ENCODE measurements at regions not wholly inside any gene's neighbourhood (a gene's known extent, or its start where the extent isn't known, plus 50 kb on each side); places are given as distances from the start of the nearest gene placed in this dataset.

DNA sequence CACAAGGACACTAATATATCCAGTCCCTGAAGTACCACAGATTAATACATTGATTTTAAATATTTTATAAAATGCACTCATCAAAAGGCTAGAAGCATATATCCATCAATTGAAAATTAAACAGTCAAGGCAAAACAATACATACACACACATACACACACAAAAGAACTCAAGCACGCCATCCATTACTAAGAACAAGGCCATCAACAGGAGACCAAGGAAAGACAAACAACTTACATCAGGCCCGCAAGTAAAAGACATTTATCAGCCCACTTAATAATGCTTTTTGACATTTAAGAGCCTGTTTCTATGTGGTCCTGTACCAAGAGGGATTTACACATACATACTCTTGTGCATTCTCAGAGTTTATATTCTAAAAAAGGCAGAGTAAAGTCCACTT lies 50.0 kb upstream of the ZNF827 start:
- Histone ChIP-seq H3K4me1 (no peaks in the 10 kb centered on the region), H3K27me3 (no peaks in the 10 kb centered on the region), H3K4me3 (no peak overlapping the region), H3K36me3 (ENCODE audit: low read depth, missing control alignments) (no peaks in the 10 kb centered on the region), H3K27ac (no peak overlapping the region), H3K9me3 (no peaks in the 10 kb centered on the region)
- DNase-seq: no peak
- intact Hi-C loops (cut with DNase I; ENCODE audit: low total_unique reads): no loop called here
- TF ChIP-seq, protein P1, sequence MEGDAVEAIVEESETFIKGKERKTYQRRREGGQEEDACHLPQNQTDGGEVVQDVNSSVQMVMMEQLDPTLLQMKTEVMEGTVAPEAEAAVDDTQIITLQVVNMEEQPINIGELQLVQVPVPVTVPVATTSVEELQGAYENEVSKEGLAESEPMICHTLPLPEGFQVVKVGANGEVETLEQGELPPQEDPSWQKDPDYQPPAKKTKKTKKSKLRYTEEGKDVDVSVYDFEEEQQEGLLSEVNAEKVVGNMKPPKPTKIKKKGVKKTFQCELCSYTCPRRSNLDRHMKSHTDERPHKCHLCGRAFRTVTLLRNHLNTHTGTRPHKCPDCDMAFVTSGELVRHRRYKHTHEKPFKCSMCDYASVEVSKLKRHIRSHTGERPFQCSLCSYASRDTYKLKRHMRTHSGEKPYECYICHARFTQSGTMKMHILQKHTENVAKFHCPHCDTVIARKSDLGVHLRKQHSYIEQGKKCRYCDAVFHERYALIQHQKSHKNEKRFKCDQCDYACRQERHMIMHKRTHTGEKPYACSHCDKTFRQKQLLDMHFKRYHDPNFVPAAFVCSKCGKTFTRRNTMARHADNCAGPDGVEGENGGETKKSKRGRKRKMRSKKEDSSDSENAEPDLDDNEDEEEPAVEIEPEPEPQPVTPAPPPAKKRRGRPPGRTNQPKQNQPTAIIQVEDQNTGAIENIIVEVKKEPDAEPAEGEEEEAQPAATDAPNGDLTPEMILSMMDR (IDR thresholded peaks at IDR 0.05): no peak
- TF ChIP-seq POLR2A (IDR thresholded peaks at IDR 0.05): no peak
- 82 to 83% methylated on average over 2 of the region's 2 CpGs for WGBS, 2 donors
